Chondrocyte (in vitro differentiated cells): ENCODE measurements at regions not wholly inside any gene's neighbourhood (a gene's known extent, or its start where the extent isn't known, plus 50 kb on each side); places are given as distances from the start of the nearest gene placed in this dataset.

Experiments
- DNase-seq: peaks from one replicate; pipeline ENCODE4 v3.0.0; 2021; ENCODE audit warnings: mixed read lengths, low spot score
- H3K27ac Mint-ChIP-seq: one replicate; pipeline ENCODE4 v1.8.0; 2021; ENCODE audit warnings: mild to moderate bottlenecking, moderate library complexity, mixed read lengths; ENCODE audit not compliant: unreplicated experiment
- H3K27me3 Mint-ChIP-seq: 2 replicates; pipeline ENCODE4 v1.8.0; 2021; ENCODE audit warnings: low read depth, mixed read lengths
- H3K36me3 Mint-ChIP-seq: 2 replicates; pipeline ENCODE4 v1.8.0; 2021; ENCODE audit warnings: low read depth, mixed read lengths
- H3K4me1 Mint-ChIP-seq: 2 replicates; pipeline ENCODE4 v1.8.0; 2021; ENCODE audit warnings: low read depth, mild to moderate bottlenecking, mixed read lengths
- H3K4me3 Mint-ChIP-seq: one replicate; pipeline ENCODE4 v1.8.0; 2021; ENCODE audit warnings: mild to moderate bottlenecking, moderate library complexity, mixed read lengths; ENCODE audit not compliant: unreplicated experiment
- H3K9me3 Mint-ChIP-seq: 2 replicates; pipeline ENCODE4 v1.8.0; 2021; ENCODE audit warnings: low read depth, mixed read lengths
- TF ChIP-seq, protein P1 (sequence below): fragments of 200-600 bp; sonication (generic); IDR thresholded peaks from 2 replicates; pipeline ENCODE4 v1.5.0; 2021; ENCODE audit warnings: antibody characterized with exemption, mild to moderate bottlenecking, moderate library complexity

DNA sequence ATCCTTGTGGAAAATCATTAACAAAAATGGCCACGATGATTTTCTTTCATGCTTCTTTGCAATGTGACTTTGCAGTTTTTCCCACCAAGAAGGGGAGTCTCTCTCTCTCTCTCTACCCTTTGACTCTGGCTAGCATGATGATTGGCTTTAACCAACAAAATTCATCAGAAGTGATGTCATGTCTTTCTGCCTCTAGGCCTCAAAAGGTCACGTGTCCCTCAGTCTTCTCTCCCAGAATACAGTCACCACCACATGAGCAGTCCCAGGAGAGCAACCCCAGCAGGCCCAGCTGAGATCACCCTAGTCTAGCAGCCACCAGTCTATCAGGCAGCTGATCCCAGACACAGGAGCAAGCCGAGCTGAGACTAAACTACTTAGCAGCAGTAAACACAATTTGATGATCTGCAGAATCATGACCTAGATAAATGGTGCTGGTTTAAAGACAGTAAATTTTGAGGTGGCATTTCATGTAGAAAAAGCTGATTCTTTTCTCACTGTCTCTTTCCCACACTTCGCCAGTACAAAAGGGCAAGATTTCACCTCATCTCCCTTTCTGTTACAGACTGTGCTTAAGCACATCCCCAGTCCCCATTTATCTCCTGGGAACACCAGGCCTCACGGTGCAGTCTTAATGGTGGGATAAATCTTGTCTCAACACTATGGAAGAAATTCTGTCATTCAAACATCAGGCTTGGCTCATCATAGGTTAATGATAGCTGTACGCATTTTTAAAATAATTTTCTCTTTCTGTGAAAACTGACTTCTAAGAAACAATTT is 132.7 kb downstream of the SCG2 start:
- peaks cover 19% of the 10 kb centered on the region for H3K9me3 Mint-ChIP-seq
- H3K4me3 Mint-ChIP-seq = no peak overlapping the region
- H3K4me1 Mint-ChIP-seq = peaks cover 51% of the 10 kb centered on the region
- no peaks in the 10 kb centered on the region for H3K27me3 Mint-ChIP-seq
- TF ChIP-seq, protein P1, sequence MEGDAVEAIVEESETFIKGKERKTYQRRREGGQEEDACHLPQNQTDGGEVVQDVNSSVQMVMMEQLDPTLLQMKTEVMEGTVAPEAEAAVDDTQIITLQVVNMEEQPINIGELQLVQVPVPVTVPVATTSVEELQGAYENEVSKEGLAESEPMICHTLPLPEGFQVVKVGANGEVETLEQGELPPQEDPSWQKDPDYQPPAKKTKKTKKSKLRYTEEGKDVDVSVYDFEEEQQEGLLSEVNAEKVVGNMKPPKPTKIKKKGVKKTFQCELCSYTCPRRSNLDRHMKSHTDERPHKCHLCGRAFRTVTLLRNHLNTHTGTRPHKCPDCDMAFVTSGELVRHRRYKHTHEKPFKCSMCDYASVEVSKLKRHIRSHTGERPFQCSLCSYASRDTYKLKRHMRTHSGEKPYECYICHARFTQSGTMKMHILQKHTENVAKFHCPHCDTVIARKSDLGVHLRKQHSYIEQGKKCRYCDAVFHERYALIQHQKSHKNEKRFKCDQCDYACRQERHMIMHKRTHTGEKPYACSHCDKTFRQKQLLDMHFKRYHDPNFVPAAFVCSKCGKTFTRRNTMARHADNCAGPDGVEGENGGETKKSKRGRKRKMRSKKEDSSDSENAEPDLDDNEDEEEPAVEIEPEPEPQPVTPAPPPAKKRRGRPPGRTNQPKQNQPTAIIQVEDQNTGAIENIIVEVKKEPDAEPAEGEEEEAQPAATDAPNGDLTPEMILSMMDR = no peak
- H3K27ac Mint-ChIP-seq = peak overlapping the region; percentile 97
- H3K36me3 Mint-ChIP-seq = no peaks in the 10 kb centered on the region
- DNase-seq = no peak

DNA sequence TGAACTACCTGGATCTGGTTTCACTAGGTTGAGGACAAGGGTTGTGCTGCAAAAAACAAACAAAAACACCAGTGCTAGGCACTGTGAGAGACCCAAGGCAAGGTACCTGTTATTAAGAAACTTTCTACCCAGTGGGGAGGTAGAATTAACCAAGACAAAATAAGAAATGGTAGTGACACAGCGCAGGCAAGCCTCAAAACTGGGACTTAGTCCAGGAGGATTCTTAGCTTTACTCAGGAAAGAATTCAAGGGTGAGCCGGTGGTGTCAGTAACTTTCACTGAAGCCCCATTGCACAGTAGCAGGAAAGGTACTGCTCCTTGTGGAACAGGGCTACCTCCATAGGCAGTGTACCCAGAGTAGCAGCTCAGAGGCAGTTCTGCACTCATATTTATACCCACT is 131.6 kb downstream of the SCG2 start:
- H3K36me3 Mint-ChIP-seq = no peaks in the 10 kb centered on the region
- peaks cover 15% of the 10 kb centered on the region for H3K9me3 Mint-ChIP-seq
- H3K4me3 Mint-ChIP-seq = no peak overlapping the region
- H3K27ac Mint-ChIP-seq = peak overlapping the region; percentile 97
- peaks cover 55% of the 10 kb centered on the region for H3K4me1 Mint-ChIP-seq
- DNase-seq = no peak
- TF ChIP-seq, protein P1 = no peak
- H3K27me3 Mint-ChIP-seq = no peaks in the 10 kb centered on the region

DNA sequence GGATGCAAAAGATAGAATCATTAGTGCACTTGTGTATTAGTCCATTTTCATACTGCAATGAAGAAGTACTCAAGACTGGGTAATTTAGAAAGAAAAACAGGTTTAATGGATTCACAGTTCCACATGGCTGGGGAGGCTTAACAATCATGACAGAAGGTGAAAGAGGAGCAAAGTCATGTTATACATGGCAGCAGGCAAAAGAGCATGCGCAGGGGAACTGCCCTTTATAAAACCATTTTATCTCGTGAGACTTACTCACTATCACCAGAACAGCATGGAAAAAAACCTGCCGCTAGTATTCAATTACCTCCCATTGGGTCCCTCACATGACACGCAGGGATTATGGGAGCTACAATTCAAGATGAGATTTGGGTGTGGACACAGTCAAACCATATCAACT is 129.4 kb downstream of the SCG2 start:
- H3K27ac Mint-ChIP-seq = no peak overlapping the region
- TF ChIP-seq, protein P1 = no peak
- no peak overlapping the region for H3K4me3 Mint-ChIP-seq
- no peaks in the 10 kb centered on the region for H3K27me3 Mint-ChIP-seq
- H3K36me3 Mint-ChIP-seq = no peaks in the 10 kb centered on the region
- DNase-seq = no peak
- H3K4me1 Mint-ChIP-seq = peaks cover 48% of the 10 kb centered on the region
- H3K9me3 Mint-ChIP-seq = peaks cover 12% of the 10 kb centered on the region

DNA sequence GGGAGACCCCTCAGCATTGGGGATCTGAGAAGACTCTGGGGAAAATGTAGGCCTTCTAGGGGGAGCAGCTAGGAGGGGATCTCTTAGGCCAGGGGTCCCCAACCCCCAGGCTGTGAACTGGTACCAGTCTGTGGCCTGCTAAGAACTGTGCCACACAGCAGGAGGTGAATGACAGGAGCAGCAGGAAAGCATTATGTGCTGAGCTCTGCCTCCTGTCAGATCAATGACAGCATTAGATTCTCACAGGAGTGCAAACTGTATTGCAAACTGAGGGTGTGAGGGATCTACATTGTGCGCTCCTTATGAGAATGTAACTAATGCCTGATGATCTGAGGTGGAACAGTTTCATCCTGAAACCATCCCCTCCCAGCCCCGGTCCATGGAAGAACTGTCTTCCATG is 127.3 kb downstream of the SCG2 start:
- Mint-ChIP-seq H3K4me1 (peaks cover 32% of the 10 kb centered on the region), H3K27ac (peak overlapping the region; percentile 19)

DNA sequence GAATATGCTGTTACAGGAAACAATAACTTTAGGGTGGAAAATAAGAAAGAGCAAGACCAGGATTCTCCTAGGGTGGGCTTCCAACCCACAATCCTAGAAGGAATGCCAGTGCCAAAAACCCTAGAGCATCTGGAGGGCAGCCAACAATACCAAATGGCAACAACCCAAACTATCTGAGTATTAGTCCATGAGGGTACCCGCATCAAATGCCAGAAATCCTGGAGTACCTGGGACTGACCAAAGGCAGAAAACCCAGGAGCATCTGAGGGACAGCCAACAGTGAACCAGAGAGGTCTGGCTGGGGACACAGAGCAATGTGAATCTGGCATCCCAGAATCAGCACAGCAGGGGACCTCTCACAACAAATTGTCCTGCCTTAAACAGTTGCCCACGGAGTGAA is 126.3 kb downstream of the SCG2 start:
- no peaks in the 10 kb centered on the region for H3K36me3 Mint-ChIP-seq
- TF ChIP-seq, protein P1 = no peak
- no peak overlapping the region for H3K4me3 Mint-ChIP-seq
- H3K9me3 Mint-ChIP-seq = peaks cover 2% of the 10 kb centered on the region
- DNase-seq = no peak
- no peak overlapping the region for H3K27ac Mint-ChIP-seq
- H3K4me1 Mint-ChIP-seq = peaks cover 22% of the 10 kb centered on the region
- H3K27me3 Mint-ChIP-seq = no peaks in the 10 kb centered on the region

More for the DNA sequence above, 127.3 kb downstream of the SCG2 start:
- H3K27me3 Mint-ChIP-seq = no peaks in the 10 kb centered on the region
- TF ChIP-seq, protein P1 = no peak
- no peaks in the 10 kb centered on the region for H3K36me3 Mint-ChIP-seq
- DNase-seq = no peak
- peaks cover 2% of the 10 kb centered on the region for H3K9me3 Mint-ChIP-seq
- H3K4me3 Mint-ChIP-seq = no peak overlapping the region
